Esophagus squamous epithelium (tissue), 5 donors: ENCODE measurements at regions not wholly inside any gene's neighbourhood (a gene's known extent, or its start where the extent isn't known, plus 50 kb on each side); places are given as distances from the start of the nearest gene placed in this dataset.

Experiments used
- DNase-seq: peaks from one replicate; lab custom pipeline; 2025; lab: John Stamatoyannopoulos, UW
- H3K27ac ChIP-seq, 4 donors: fragments of 200-600 bp; sonication (generic); one replicate each; pipeline ENCODE4 v1.5.1; 2016 to 2019; ENCODE audit warnings: mild to moderate bottlenecking in 1 of 4
- H3K27me3 ChIP-seq, 4 donors: fragments of 200-600 bp; sonication (generic); 1 replicate in 3 of 4; 2 replicates in 1 of 4; pipeline versions ENCODE4 v1.5.1 to v1.6.0; 2017 to 2021; ENCODE audit warnings: antibody characterized with exemption in 1 of 4
- H3K36me3 ChIP-seq, 3 donors: fragments of 200-600 bp; sonication (generic); one replicate each; pipeline ENCODE4 v1.5.1; 2016 to 2019
- H3K4me1 ChIP-seq, 3 donors: fragments of 200-600 bp; sonication (generic); one replicate each; pipeline ENCODE4 v1.5.1; 2017 to 2019
- H3K4me3 ChIP-seq, 4 donors: fragments of 200-600 bp; sonication (generic); 1 replicate in 3 of 4; 2 replicates in 1 of 4; pipeline ENCODE4 v1.5.1; 2016 to 2019; ENCODE audit warnings: mild to moderate bottlenecking in 2 of 4, moderate library complexity in 1 of 4
- H3K9me3 ChIP-seq, 3 donors: fragments of 200-600 bp; sonication (generic); one replicate each; pipeline ENCODE4 v1.5.1; 2016 to 2019
- CTCF ChIP-seq, 6 experiments: fragments of 450-650 bp in 4 of 6; fragments of 200-600 bp in 2 of 6; sonication (generic) in 2 of 6; IDR thresholded peaks; one replicate each; pipeline ENCODE4 v1.5.1; 2016 to 2019; ENCODE audit warnings: antibody characterized with exemption in 6 of 6, mild to moderate bottlenecking in 4 of 6, moderate library complexity in 4 of 6
- POLR2A ChIP-seq, 4 donors: fragments of 450-650 bp; IDR thresholded peaks; one replicate each; pipeline ENCODE4 v1.6.1; 2017; ENCODE audit warnings: antibody characterized with exemption in 4 of 4, mild to moderate bottlenecking in 4 of 4, moderate library complexity in 3 of 4
- WGBS, 2 donors: methylation state at CpG; one replicate each; pipeline ENCODE4 v1.1.5; 2018; 5-methylcytosine and 5-hydroxymethylcytosine counted together
- intact Hi-C: fragments of 100-400 bp; cut with DNase I; formaldehyde crosslinking; loops from one replicate; pipeline ENCODE4 v1.15.0; 2022
- donor health status: DM: yes; HTN: yes; CAD: no.

DNA sequence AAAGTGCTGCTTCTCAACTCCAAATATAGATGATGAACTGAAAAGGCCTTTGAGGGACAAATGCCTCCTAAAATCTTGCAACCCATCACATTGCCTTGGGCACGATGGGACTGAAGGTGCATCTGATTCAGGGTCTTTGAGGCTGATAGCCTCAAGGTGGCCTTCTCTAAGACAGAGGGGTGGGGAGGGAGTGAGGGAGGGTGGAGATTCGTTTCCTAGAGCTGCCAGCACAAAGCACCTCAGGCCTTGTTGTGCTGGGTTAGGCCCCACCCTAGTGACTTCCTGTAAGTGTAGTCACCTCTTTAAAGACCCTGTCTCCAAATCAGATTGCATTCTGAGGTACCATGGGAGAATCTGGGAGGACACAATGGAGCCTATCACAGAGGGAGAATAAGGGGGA, 57.1 kb downstream of the BARX1 start:
- Histone ChIP-seq H3K9me3 (peaks cover 0 to 5% (median 0%) of the 10 kb centered on the region in 3 donors), H3K36me3 (no peaks in the 10 kb centered on the region)
- intact Hi-C loops = no loop called here

GRCh38 chr9:93897075-93897970, 57.8 kb downstream of the BARX1 start:
- WGBS, 2 donors = 78 to 91% methylated on average over 6 to 8 of the region's 8 CpGs
- no peaks in the 10 kb centered on the region for H3K36me3 ChIP-seq
- intact Hi-C loops = no loop called here
- no peak overlapping the region for H3K27ac ChIP-seq
- peaks cover 0 to 11% (median 0%) of the 10 kb centered on the region in 4 donors for H3K27me3 ChIP-seq
- TF ChIP-seq POLR2A (IDR thresholded peaks at IDR 0.05) = no peak
- TF ChIP-seq CTCF (IDR thresholded peaks at IDR 0.05) = no peak
- no peak for DNase-seq
- H3K4me1 ChIP-seq = no peaks in the 10 kb centered on the region
- peaks cover 0 to 9% (median 0%) of the 10 kb centered on the region in 3 donors for H3K9me3 ChIP-seq
- no peak overlapping the region for H3K4me3 ChIP-seq

More for the DNA sequence above, 57.1 kb downstream of the BARX1 start:
- peaks cover 0 to 11% (median 0%) of the 10 kb centered on the region in 4 donors for H3K27me3 ChIP-seq
- TF ChIP-seq CTCF (IDR thresholded peaks at IDR 0.05) (no peak), POLR2A (IDR thresholded peaks at IDR 0.05) (no peak)
- H3K4me1 ChIP-seq = no peaks in the 10 kb centered on the region
- DNase-seq = no peak
- no peak overlapping the region for H3K27ac ChIP-seq
- no peak overlapping the region for H3K4me3 ChIP-seq
- 51 to 53% methylated on average over 2 of the region's 2 CpGs for WGBS, 2 donors

- Histone ChIP-seq H3K27me3 (peaks cover 0 to 9% (median 0%) of the 10 kb centered on the region in 4 donors), H3K4me1 (no peaks in the 10 kb centered on the region), H3K4me3 (no peak overlapping the region), H3K9me3 (peaks cover 0 to 9% (median 0%) of the 10 kb centered on the region in 3 donors), H3K36me3 (no peaks in the 10 kb centered on the region), H3K27ac (no peak overlapping the region)
- DNase-seq = no peak
- intact Hi-C loops = no loop called here
- 82% methylated on average over 6 of the region's 9 CpGs; no CpG with 5 or more reads in 1 of the 2 donors for WGBS, 2 donors
- TF ChIP-seq POLR2A (IDR thresholded peaks at IDR 0.05) (no peak), CTCF (IDR thresholded peaks at IDR 0.05) (no peak)
Measured at GRCh38 chr9:93896496-93897033, 58.6 kb downstream of the BARX1 start.

- intact Hi-C loops = no loop called here
Measured at GRCh38 chr9:93896093-93896492, 59.1 kb downstream of the BARX1 start.

More at GRCh38 chr9:93896093-93896492, 59.1 kb downstream of the BARX1 start:
- 100% methylated on average over 2 of the region's 6 CpGs; no CpG with 5 or more reads in 1 of the 2 donors for WGBS, 2 donors
- H3K4me1 ChIP-seq = no peaks in the 10 kb centered on the region
- no peak overlapping the region for H3K27ac ChIP-seq
- peaks cover 0 to 4% (median 0%) of the 10 kb centered on the region in 4 donors for H3K27me3 ChIP-seq
- no peak for TF ChIP-seq CTCF (IDR thresholded peaks at IDR 0.05)
- no peak for TF ChIP-seq POLR2A (IDR thresholded peaks at IDR 0.05)
- peaks cover 0 to 9% (median 0%) of the 10 kb centered on the region in 3 donors for H3K9me3 ChIP-seq
- no peak overlapping the region for H3K4me3 ChIP-seq
- H3K36me3 ChIP-seq = no peaks in the 10 kb centered on the region
- no peak for DNase-seq
